Esophagus (tissue), 2 donors: ENCODE measurements at regions not wholly inside any gene's neighbourhood (a gene's known extent, or its start where the extent isn't known, plus 50 kb on each side); places are given as distances from the start of the nearest gene placed in this dataset.

Source experiments
- H3K27ac ChIP-seq, 2 donors: one replicate each; pipeline ENCODE4 v1.5.1; 2013; ENCODE audit warnings: low read depth in 2 of 2, mild to moderate bottlenecking in 2 of 2, inconsistent platforms in 1 of 2, low read length in 1 of 2, moderate library complexity in 1 of 2
- H3K27me3 ChIP-seq, 2 donors: one replicate each; pipeline ENCODE4 v1.6.1; 2013; ENCODE audit warnings: low read length in 2 of 2, control low read depth in 1 of 2, mild to moderate bottlenecking in 1 of 2; ENCODE audit not compliant: insufficient read depth in 2 of 2, control insufficient read depth in 1 of 2
- H3K36me3 ChIP-seq, 2 donors: one replicate each; pipeline ENCODE4 v1.6.1; 2013; ENCODE audit warnings: low read length in 1 of 2; ENCODE audit not compliant: control insufficient read depth in 2 of 2, insufficient read depth in 2 of 2
- H3K4me1 ChIP-seq, 2 donors: one replicate each; pipeline ENCODE4 v1.6.1; 2013; ENCODE audit warnings: low read length in 1 of 2; ENCODE audit not compliant: control insufficient read depth in 2 of 2, insufficient read depth in 2 of 2
- H3K4me3 ChIP-seq, 2 donors: one replicate each; pipeline ENCODE4 v1.5.1; 2013; ENCODE audit warnings: low read length in 2 of 2, mild to moderate bottlenecking in 2 of 2, low read depth in 1 of 2, moderate library complexity in 1 of 2
- H3K9me3 ChIP-seq, 2 donors: one replicate each; pipeline ENCODE4 v1.6.1; 2013; ENCODE audit warnings: mild to moderate bottlenecking in 2 of 2, low read depth in 1 of 2, low read length in 1 of 2, moderate library complexity in 1 of 2; ENCODE audit not compliant: control insufficient read depth in 2 of 2, insufficient read depth in 1 of 2
- WGBS, 2 donors: extraction: QIAGEN DNeasy Blood & Tissue Kit; methylation state at CpG; one replicate each; pipeline ENCODE4 v1.1.7; 2013; 5-methylcytosine and 5-hydroxymethylcytosine counted together
- donor health status: healthy with polysubstance abuse.
- donor health status: Bipolar disorder and iron deficiency.

DNA sequence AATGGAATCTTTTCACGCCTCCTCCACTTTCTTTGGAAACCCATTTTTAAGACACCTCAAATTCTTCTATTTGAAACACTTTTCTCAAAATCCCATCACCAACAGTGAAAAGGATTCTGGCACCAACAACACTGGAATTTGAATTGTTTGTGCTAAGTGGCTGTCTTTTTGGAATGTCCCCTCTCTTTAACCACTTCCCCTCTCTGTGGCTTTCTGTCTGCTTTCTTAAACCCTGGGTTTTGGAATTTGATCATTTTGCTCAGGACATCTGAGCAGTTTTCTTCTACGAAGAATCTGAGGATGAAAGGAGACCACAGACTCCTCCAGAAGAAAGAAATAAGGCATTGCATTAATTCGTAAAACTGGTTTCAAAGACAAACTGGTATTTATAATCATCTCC is 89.0 kb downstream of the MXRA5 start:
- Histone ChIP-seq H3K9me3 (no peaks in the 10 kb centered on the region), H3K27me3 (no peaks in the 10 kb centered on the region), H3K27ac (no peak overlapping the region), H3K4me3 (no peak overlapping the region), H3K36me3 (no peaks in the 10 kb centered on the region), H3K4me1 (no peaks in the 10 kb centered on the region)
- 77 to 84% methylated on average over 3 of the region's 3 CpGs for WGBS, 2 donors

DNA sequence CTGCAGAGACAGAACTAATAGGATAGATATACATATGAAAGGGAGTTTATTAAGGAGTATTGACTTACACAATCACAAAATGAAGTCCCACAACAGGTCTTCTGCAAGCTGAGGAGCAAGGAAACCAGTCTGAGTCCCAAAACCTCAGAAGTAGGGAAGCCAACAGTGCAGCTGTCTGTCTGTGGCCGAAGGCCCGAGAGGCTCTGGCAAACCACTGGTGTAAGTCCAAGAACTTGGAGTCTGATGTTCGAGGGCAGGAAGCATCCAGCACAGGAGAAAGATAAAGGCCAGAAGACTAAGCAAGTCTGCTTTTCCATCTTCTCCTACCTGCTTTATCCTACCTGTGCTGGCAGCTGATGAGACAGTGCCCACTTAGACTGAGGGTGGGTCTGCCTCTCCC is 89.6 kb downstream of the MXRA5 start:
- 76 to 80% methylated on average over 3 of the region's 3 CpGs for WGBS, 2 donors
- no peak overlapping the region for H3K4me3 ChIP-seq
- H3K36me3 ChIP-seq, result no peaks in the 10 kb centered on the region
- no peak overlapping the region for H3K27ac ChIP-seq
- H3K4me1 ChIP-seq, result no peaks in the 10 kb centered on the region
- H3K27me3 ChIP-seq, result no peaks in the 10 kb centered on the region
- H3K9me3 ChIP-seq, result no peaks in the 10 kb centered on the region

DNA sequence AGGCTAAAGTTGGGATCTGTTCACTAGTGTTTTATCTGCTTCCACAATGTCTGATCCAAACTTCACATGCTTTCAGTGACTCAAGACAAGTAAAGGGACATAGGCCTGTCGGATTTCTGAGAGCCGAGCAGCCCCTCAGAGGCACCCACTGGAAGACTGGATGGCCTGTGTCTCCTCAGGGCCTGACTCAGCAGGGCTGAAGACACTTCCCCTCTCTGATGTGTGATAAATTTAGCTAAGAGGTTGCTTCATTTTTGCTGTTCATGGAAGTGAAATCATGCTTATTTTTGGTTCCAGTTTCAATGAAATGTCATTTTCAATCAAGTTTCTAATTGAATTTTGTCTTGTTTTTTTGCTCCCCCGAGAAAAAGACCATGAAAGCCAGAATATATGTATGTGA is 93.7 kb downstream of the MXRA5 start:
- H3K36me3 ChIP-seq, result no peaks in the 10 kb centered on the region
- no peak overlapping the region for H3K27ac ChIP-seq
- no peaks in the 10 kb centered on the region for H3K9me3 ChIP-seq
- H3K4me1 ChIP-seq, result no peaks in the 10 kb centered on the region
- WGBS, 2 donors, result 75 to 79% methylated on average over 3 of the region's 3 CpGs
- no peak overlapping the region for H3K4me3 ChIP-seq
- H3K27me3 ChIP-seq, result no peaks in the 10 kb centered on the region

- Histone ChIP-seq H3K4me1 (no peaks in the 10 kb centered on the region), H3K27ac (no peak overlapping the region), H3K36me3 (no peaks in the 10 kb centered on the region), H3K4me3 (no peak overlapping the region), H3K27me3 (no peaks in the 10 kb centered on the region), H3K9me3 (no peaks in the 10 kb centered on the region)
- WGBS, 2 donors, result 38 to 58% methylated on average over 2 of the region's 2 CpGs
Observed at GRCh38 chrX:3250966-3251365, 95.5 kb downstream of the MXRA5 start.

GRCh38 chrX:3244955-3245354 is 101.5 kb downstream of the MXRA5 start:
- Histone ChIP-seq H3K9me3 (no peaks in the 10 kb centered on the region), H3K27me3 (no peaks in the 10 kb centered on the region), H3K36me3 (no peaks in the 10 kb centered on the region), H3K4me1 (no peaks in the 10 kb centered on the region), H3K27ac (no peak overlapping the region), H3K4me3 (no peak overlapping the region)

DNA sequence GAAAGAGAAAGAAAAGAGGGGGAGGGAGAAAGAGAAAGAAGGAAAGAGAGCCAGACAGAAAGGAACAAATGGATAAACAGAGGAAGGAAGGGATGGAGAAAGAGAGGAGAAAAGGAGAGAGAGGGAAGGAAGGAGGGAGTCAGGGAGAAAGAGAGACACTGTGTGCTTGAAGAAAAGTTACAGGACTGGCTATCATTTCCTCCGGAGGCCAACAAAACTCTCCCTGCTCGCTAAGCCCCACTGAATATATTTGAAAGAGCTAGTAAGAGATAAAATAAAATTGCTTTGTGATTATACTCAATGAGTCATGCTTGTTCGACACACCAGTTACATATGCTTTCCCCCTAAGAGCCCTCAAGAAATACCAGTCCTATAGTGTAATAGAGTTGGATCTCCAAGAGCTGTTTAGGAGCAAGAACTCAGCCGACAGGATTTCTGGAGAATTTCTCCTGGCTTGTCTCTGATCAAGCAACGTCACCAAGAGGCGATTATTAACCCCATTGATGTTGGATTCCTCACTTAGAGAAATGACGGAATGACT is 102.2 kb downstream of the MXRA5 start:
- 64 to 66% methylated on average over 7 of the region's 7 CpGs for whole genome bisulfite sequencing, 2 donors
- H3K4me3 ChIP-seq, result no peak overlapping the region
- no peaks in the 10 kb centered on the region for H3K4me1 ChIP-seq
- no peaks in the 10 kb centered on the region for H3K27me3 ChIP-seq
- no peaks in the 10 kb centered on the region for H3K9me3 ChIP-seq
- no peak overlapping the region for H3K27ac ChIP-seq
- no peaks in the 10 kb centered on the region for H3K36me3 ChIP-seq

DNA sequence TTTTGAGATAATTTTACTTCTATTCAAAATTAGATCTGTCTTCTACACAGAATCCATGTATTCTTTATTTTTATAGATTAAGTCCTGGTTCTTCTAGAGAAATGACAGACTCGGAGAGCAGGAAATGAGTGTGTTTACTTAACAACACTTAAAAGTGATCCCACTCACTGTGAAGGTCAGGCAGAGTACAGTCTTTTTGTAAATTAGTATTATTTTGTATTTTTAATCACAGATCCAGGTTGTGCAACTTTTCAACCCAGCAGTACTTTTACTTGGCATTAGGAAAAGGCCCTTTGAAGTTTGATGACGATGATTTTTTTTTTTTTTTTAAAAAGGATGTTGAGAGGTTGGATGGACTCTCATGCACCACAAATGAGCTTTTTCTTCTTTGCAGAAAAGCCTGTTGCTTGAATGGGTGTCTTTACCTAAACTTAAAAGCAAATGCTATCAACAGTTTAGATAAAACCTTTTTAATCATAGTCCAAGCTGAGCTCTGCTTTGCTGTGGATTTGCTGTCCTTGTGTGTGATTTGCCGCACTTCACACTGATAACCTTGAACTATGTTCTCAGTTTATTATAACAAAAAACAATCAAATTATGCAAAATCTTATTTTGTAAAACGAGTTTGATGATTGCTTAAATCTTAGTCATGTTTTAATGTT is 114.1 kb downstream of the MXRA5 start:
- 52 to 59% methylated on average over 4 of the region's 4 CpGs for WGBS, 2 donors
- H3K36me3 ChIP-seq, result no peaks in the 10 kb centered on the region
- H3K4me3 ChIP-seq, result no peak overlapping the region
- no peak overlapping the region for H3K27ac ChIP-seq
- H3K9me3 ChIP-seq, result no peaks in the 10 kb centered on the region
- H3K27me3 ChIP-seq, result no peaks in the 10 kb centered on the region
- no peaks in the 10 kb centered on the region for H3K4me1 ChIP-seq

DNA sequence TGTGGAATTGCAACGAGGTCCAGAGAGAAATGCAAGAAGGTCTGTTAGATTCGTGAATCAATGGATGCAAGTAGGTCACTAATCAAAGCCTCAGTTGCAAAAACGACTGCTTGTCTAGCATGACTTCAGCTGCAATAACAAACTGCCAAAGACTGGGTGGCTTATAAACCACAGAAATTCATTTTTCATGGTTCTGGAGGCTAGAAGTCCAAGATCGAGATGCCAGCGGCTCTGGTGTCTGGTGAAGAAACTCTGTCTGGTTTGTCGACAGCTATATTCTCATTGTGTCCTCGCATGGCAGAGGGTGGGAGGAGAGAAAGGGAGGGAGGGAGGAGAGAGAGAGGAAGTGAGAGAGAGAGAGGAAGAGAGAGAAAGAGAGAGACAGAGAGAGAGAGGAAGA is 114.7 kb downstream of the MXRA5 start:
- no peaks in the 10 kb centered on the region for H3K9me3 ChIP-seq
- H3K4me1 ChIP-seq, result no peaks in the 10 kb centered on the region
- WGBS, 2 donors, result 66 to 67% methylated on average over 7 of the region's 7 CpGs
- H3K4me3 ChIP-seq, result no peak overlapping the region
- H3K27ac ChIP-seq, result no peak overlapping the region
- H3K36me3 ChIP-seq, result no peaks in the 10 kb centered on the region
- no peaks in the 10 kb centered on the region for H3K27me3 ChIP-seq

GRCh38 chrX:3230496-3230895 is 116.0 kb downstream of the MXRA5 start:
- no peaks in the 10 kb centered on the region for H3K36me3 ChIP-seq
- no peak overlapping the region for H3K4me3 ChIP-seq
- H3K9me3 ChIP-seq, result no peaks in the 10 kb centered on the region
- no peaks in the 10 kb centered on the region for H3K27me3 ChIP-seq
- no peaks in the 10 kb centered on the region for H3K4me1 ChIP-seq
- peak overlapping the region in 1 of 2 donors; percentile 13 for H3K27ac ChIP-seq
- 68% methylated on average over 2 of the region's 2 CpGs for WGBS, 2 donors

DNA sequence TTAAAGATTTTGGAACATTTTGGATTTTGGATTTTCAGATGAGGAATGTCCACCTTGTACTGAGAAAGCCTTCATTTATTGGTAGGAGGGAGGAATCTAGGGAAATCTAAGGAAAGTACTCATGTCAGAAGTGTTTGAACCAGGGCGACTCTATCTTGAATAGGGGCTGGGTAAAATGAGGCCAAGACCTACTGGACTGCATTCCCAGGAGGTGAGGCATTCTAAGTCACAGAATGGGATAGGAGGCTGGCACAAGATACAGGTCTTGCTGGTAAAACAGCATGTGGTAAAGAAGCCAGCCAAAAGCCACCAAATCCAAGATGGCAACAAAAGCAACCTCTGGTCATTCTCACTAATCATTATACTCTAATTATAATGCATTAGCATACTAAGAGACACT is 118.9 kb downstream of the MXRA5 start:
- no peak overlapping the region for H3K4me3 ChIP-seq
- H3K4me1 ChIP-seq, result no peaks in the 10 kb centered on the region
- H3K36me3 ChIP-seq, result no peaks in the 10 kb centered on the region
- H3K27me3 ChIP-seq, result no peaks in the 10 kb centered on the region
- H3K9me3 ChIP-seq, result no peaks in the 10 kb centered on the region
- 80 to 83% methylated on average over 1 of the region's 1 CpG for WGBS, 2 donors
- H3K27ac ChIP-seq, result no peak overlapping the region
